ENCODE measurements at regions not wholly inside any gene's neighbourhood (a gene's known extent, or its start where the extent isn't known, plus 50 kb on each side); places are given as distances from the start of the nearest gene placed in this dataset.

DNA sequence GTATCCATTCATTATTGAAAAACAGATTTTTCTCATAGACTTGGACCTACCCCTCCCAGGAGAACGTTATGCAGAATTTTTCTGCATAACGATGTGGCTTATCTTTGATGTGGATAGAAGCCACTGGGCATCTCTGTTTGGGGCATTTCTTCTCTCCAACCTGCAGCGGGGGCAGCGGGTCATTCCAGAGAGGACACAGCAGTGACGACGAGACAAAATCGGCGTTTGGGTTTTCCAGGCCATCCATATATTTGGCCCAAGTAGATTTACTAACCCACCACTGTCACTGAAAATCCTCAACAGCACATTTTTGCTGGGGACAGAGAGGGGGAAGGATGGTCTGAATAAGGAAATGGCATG lies 299.3 kb upstream of the PITRM1 start:
- TF ChIP-seq FOXP2 (optimal IDR thresholded peaks at IDR 0.05; ENCODE audit: borderline replicate concordance, extremely low read depth, extremely low read length, insufficient read depth): no peak
- no peak for TF ChIP-seq POLR2AphosphoS5 (IDR thresholded peaks at IDR 0.05; ENCODE audit: low read depth, low read length)
- no peak for TF ChIP-seq TAF1 (IDR thresholded peaks at IDR 0.05; ENCODE audit: borderline replicate concordance, insufficient read depth, low read length)
- no peak for TF ChIP-seq SIN3A (IDR thresholded peaks at IDR 0.05; ENCODE audit: borderline replicate concordance, insufficient read depth, low read length)
- TF ChIP-seq, protein P1, sequence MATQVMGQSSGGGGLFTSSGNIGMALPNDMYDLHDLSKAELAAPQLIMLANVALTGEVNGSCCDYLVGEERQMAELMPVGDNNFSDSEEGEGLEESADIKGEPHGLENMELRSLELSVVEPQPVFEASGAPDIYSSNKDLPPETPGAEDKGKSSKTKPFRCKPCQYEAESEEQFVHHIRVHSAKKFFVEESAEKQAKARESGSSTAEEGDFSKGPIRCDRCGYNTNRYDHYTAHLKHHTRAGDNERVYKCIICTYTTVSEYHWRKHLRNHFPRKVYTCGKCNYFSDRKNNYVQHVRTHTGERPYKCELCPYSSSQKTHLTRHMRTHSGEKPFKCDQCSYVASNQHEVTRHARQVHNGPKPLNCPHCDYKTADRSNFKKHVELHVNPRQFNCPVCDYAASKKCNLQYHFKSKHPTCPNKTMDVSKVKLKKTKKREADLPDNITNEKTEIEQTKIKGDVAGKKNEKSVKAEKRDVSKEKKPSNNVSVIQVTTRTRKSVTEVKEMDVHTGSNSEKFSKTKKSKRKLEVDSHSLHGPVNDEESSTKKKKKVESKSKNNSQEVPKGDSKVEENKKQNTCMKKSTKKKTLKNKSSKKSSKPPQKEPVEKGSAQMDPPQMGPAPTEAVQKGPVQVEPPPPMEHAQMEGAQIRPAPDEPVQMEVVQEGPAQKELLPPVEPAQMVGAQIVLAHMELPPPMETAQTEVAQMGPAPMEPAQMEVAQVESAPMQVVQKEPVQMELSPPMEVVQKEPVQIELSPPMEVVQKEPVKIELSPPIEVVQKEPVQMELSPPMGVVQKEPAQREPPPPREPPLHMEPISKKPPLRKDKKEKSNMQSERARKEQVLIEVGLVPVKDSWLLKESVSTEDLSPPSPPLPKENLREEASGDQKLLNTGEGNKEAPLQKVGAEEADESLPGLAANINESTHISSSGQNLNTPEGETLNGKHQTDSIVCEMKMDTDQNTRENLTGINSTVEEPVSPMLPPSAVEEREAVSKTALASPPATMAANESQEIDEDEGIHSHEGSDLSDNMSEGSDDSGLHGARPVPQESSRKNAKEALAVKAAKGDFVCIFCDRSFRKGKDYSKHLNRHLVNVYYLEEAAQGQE (IDR thresholded peaks at IDR 0.05; ENCODE audit: insufficient read depth in 1 of 2, low read depth in 2 of 2, low read length in 2 of 2): no peak

- no peak for TF ChIP-seq FOXP2 (optimal IDR thresholded peaks at IDR 0.05; ENCODE audit: borderline replicate concordance, extremely low read depth, extremely low read length, insufficient read depth)
- TF ChIP-seq SIN3A (IDR thresholded peaks at IDR 0.05; ENCODE audit: borderline replicate concordance, insufficient read depth, low read length): no peak
- TF ChIP-seq POLR2AphosphoS5 (IDR thresholded peaks at IDR 0.05; ENCODE audit: low read depth, low read length): no peak
- TF ChIP-seq TAF1 (IDR thresholded peaks at IDR 0.05; ENCODE audit: borderline replicate concordance, insufficient read depth, low read length): no peak
- TF ChIP-seq, protein P1 (IDR thresholded peaks at IDR 0.05; ENCODE audit: insufficient read depth in 1 of 2, low read depth in 2 of 2, low read length in 2 of 2): no peak
Observed at GRCh38 chr10:3471472-3471871, 298.9 kb upstream of the PITRM1 start.

GRCh38 chr10:3470191-3470590 lies 297.6 kb upstream of the PITRM1 start:
- TF ChIP-seq FOXP2 (optimal IDR thresholded peaks at IDR 0.05; ENCODE audit: borderline replicate concordance, extremely low read depth, extremely low read length, insufficient read depth) (no peak), TAF1 (IDR thresholded peaks at IDR 0.05; ENCODE audit: borderline replicate concordance, insufficient read depth, low read length) (no peak), SIN3A (IDR thresholded peaks at IDR 0.05; ENCODE audit: borderline replicate concordance, insufficient read depth, low read length) (no peak), POLR2AphosphoS5 (IDR thresholded peaks at IDR 0.05; ENCODE audit: low read depth, low read length) (no peak)
- TF ChIP-seq, protein P1 (IDR thresholded peaks at IDR 0.05; ENCODE audit: insufficient read depth in 1 of 2, low read depth in 2 of 2, low read length in 2 of 2): no peak

GRCh38 chr10:3469639-3470020 lies 297.0 kb upstream of the PITRM1 start:
- TF ChIP-seq FOXP2 (optimal IDR thresholded peaks at IDR 0.05; ENCODE audit: borderline replicate concordance, extremely low read depth, extremely low read length, insufficient read depth) (no peak), SIN3A (IDR thresholded peaks at IDR 0.05; ENCODE audit: borderline replicate concordance, insufficient read depth, low read length) (no peak), POLR2AphosphoS5 (IDR thresholded peaks at IDR 0.05; ENCODE audit: low read depth, low read length) (no peak), TAF1 (IDR thresholded peaks at IDR 0.05; ENCODE audit: borderline replicate concordance, insufficient read depth, low read length) (no peak)
- TF ChIP-seq, protein P1 (IDR thresholded peaks at IDR 0.05; ENCODE audit: insufficient read depth in 1 of 2, low read depth in 2 of 2, low read length in 2 of 2): no peak
